Endometrial microvascular endothelial cells (primary cell): ENCODE measurements at regions not wholly inside any gene's neighbourhood (a gene's known extent, or its start where the extent isn't known, plus 50 kb on each side); places are given as distances from the start of the nearest gene placed in this dataset.
"Not testable (repeated sequence)": the region's sequence is repeated elsewhere in the genome, so short reads cannot be mapped to it uniquely, and the experiment has no call there.

Source experiments
- in situ Hi-C: cut with HindIII; loops from 2 replicates; pipeline ENCODE4 v1.10.0; 2017; ENCODE audit warnings: low sequenced_read_pairs, low pct_unique_long_range_greater_than_20kb; ENCODE audit errors: inconsistent ontology term

GRCh38 chr14:25837551-25837965, 760.3 kb downstream of the NOVA1 start:
- in situ Hi-C loops = no loop called here

- in situ Hi-C loops = no loop called here
Measured at GRCh38 chr14:25836636-25837035, 761.2 kb downstream of the NOVA1 start.

- in situ Hi-C loops = no loop called here
Measured at GRCh38 chr14:25833341-25834126, 764.3 kb downstream of the NOVA1 start.

- in situ Hi-C loops = no loop called here
Measured at GRCh38 chr14:25832585-25832984, 765.2 kb downstream of the NOVA1 start.

- in situ Hi-C loops = no loop called here
Measured at GRCh38 chr14:25828562-25828961, 769.3 kb downstream of the NOVA1 start.

GRCh38 chr14:25826105-25826504, 771.7 kb downstream of the NOVA1 start:
- in situ Hi-C loops = no loop called here

GRCh38 chr14:25820368-25820767, 770.4 kb upstream of the STXBP6 start:
- in situ Hi-C loops = no loop called here

- in situ Hi-C loops = not testable (repeated sequence)
Measured at GRCh38 chr14:25814622-25815021, 764.7 kb upstream of the STXBP6 start.

- in situ Hi-C loops = no loop called here
Measured at GRCh38 chr14:25803386-25804018, 753.6 kb upstream of the STXBP6 start.

- in situ Hi-C loops = no loop called here
Measured at GRCh38 chr14:25800841-25801240, 750.9 kb upstream of the STXBP6 start.

GRCh38 chr14:25788252-25788651, 738.3 kb upstream of the STXBP6 start:
- in situ Hi-C loops = no loop called here

GRCh38 chr14:25765909-25766308, 716.0 kb upstream of the STXBP6 start:
- in situ Hi-C loops = no loop called here

GRCh38 chr14:25759920-25760655, 710.1 kb upstream of the STXBP6 start:
- in situ Hi-C loops = no loop called here

GRCh38 chr14:25759256-25759655, 709.3 kb upstream of the STXBP6 start:
- in situ Hi-C loops = no loop called here

GRCh38 chr14:25757364-25757763, 707.4 kb upstream of the STXBP6 start:
- in situ Hi-C loops = no loop called here

- in situ Hi-C loops = no loop called here
Measured at GRCh38 chr14:25756876-25757275, 706.9 kb upstream of the STXBP6 start.

GRCh38 chr14:25753130-25753529, 703.2 kb upstream of the STXBP6 start:
- in situ Hi-C loops = no loop called here

- in situ Hi-C loops = no loop called here
Measured at GRCh38 chr14:25750436-25750835, 700.5 kb upstream of the STXBP6 start.
